ENCODE measurements at regions not wholly inside any gene's neighbourhood (a gene's known extent, or its start where the extent isn't known, plus 50 kb on each side); places are given as distances from the start of the nearest gene placed in this dataset.

GRCh38 chr7:84297616-84298015 is 103.0 kb upstream of the SEMA3A start:
- TF ChIP-seq CTCF (IDR thresholded peaks at IDR 0.05), result no peak

- no peak for TF ChIP-seq CTCF (IDR thresholded peaks at IDR 0.05)
Observed at GRCh38 chr7:84294847-84295455, 100.4 kb upstream of the SEMA3A start.

- no peak for TF ChIP-seq CTCF (IDR thresholded peaks at IDR 0.05)
Observed at GRCh38 chr7:84294391-84294790, 99.8 kb upstream of the SEMA3A start.

GRCh38 chr7:84291756-84292155 is 97.2 kb upstream of the SEMA3A start:
- no peak for TF ChIP-seq CTCF (IDR thresholded peaks at IDR 0.05)

- no peak for TF ChIP-seq CTCF (IDR thresholded peaks at IDR 0.05)
Observed at GRCh38 chr7:84283798-84284197, 89.2 kb upstream of the SEMA3A start.

GRCh38 chr7:84281518-84281917 is 86.9 kb upstream of the SEMA3A start:
- no peak for TF ChIP-seq CTCF (IDR thresholded peaks at IDR 0.05)

- no peak for TF ChIP-seq CTCF (IDR thresholded peaks at IDR 0.05)
Observed at GRCh38 chr7:84277628-84278224, 83.1 kb upstream of the SEMA3A start.
